Peyer's patch (tissue), 4 donors: ENCODE measurements at regions not wholly inside any gene's neighbourhood (a gene's known extent, or its start where the extent isn't known, plus 50 kb on each side); places are given as distances from the start of the nearest gene placed in this dataset.

ENCODE experiments used
- DNase-seq, 3 donors: peaks; one replicate each; pipeline ENCODE4 v3.0.0-alpha.2; 2017 to 2019
- H3K27ac ChIP-seq, 4 donors: fragments of 200-600 bp; sonication (generic); one replicate each; pipeline ENCODE4 v1.5.1; 2016 to 2019
- H3K27me3 ChIP-seq, 2 donors: fragments of 200-600 bp; sonication (generic); one replicate each; pipeline ENCODE4 v1.5.1; 2019
- H3K36me3 ChIP-seq, 3 donors: fragments of 200-600 bp; sonication (generic); one replicate each; pipeline ENCODE4 v1.5.1; 2016 to 2019
- H3K4me1 ChIP-seq, 4 donors: fragments of 200-600 bp; sonication (generic); one replicate each; pipeline ENCODE4 v1.5.1; 2016 to 2019
- H3K4me3 ChIP-seq, 4 donors: fragments of 200-600 bp; sonication (generic); 1 replicate in 3 of 4; 2 replicates in 1 of 4; pipeline ENCODE4 v1.5.1; 2016 to 2019; ENCODE audit warnings: mild to moderate bottlenecking in 1 of 4
- H3K9me3 ChIP-seq, 4 donors: fragments of 200-600 bp; sonication (generic); one replicate each; pipeline ENCODE4 v1.5.1; 2016 to 2019; ENCODE audit warnings: mild to moderate bottlenecking in 1 of 4
- POLR2A ChIP-seq, 2 donors: fragments of 450-650 bp; IDR thresholded peaks; one replicate each; pipeline ENCODE4 v1.5.1; 2017; ENCODE audit warnings: antibody characterized with exemption in 2 of 2, mild to moderate bottlenecking in 2 of 2, moderate library complexity in 2 of 2
- TF ChIP-seq, protein P1 (sequence below), 6 experiments: fragments of 450-650 bp in 4 of 6; fragments of 200-600 bp in 2 of 6; sonication (generic) in 1 of 6; IDR thresholded peaks; one replicate each; pipeline ENCODE4 v1.5.1; 2017 to 2019; ENCODE audit warnings: antibody characterized with exemption in 6 of 6, mild to moderate bottlenecking in 3 of 6, moderate library complexity in 1 of 6

DNA sequence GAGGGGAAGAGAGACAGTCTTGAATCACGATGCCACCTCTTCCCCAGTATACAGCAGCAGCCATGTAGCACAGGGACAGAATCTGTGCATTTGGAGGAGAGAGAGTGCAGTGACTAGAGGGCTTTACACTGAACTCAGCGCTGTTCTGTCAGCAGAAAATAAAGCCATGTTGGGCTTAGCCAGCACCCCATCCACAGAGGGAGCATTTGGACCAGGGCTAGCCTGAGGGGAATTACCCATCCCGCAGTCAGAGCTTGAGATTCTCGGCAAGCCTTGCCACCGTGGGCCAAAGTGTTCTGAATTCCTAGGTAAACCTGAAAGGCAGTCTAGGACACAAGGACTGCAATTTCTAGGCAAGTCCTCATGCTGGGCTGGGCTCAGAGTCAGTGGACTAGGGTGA is 120.4 kb upstream of the CNOT2 start:
- no peaks in the 10 kb centered on the region for H3K9me3 ChIP-seq
- H3K36me3 ChIP-seq: no peaks in the 10 kb centered on the region
- no peak for DNase-seq
- TF ChIP-seq, protein P1, sequence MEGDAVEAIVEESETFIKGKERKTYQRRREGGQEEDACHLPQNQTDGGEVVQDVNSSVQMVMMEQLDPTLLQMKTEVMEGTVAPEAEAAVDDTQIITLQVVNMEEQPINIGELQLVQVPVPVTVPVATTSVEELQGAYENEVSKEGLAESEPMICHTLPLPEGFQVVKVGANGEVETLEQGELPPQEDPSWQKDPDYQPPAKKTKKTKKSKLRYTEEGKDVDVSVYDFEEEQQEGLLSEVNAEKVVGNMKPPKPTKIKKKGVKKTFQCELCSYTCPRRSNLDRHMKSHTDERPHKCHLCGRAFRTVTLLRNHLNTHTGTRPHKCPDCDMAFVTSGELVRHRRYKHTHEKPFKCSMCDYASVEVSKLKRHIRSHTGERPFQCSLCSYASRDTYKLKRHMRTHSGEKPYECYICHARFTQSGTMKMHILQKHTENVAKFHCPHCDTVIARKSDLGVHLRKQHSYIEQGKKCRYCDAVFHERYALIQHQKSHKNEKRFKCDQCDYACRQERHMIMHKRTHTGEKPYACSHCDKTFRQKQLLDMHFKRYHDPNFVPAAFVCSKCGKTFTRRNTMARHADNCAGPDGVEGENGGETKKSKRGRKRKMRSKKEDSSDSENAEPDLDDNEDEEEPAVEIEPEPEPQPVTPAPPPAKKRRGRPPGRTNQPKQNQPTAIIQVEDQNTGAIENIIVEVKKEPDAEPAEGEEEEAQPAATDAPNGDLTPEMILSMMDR (IDR thresholded peaks at IDR 0.05): no peak
- TF ChIP-seq POLR2A (IDR thresholded peaks at IDR 0.05): no peak
- H3K4me3 ChIP-seq: no peak overlapping the region
- no peaks in the 10 kb centered on the region for H3K4me1 ChIP-seq
- no peak overlapping the region for H3K27ac ChIP-seq
- H3K27me3 ChIP-seq: no peaks in the 10 kb centered on the region

DNA sequence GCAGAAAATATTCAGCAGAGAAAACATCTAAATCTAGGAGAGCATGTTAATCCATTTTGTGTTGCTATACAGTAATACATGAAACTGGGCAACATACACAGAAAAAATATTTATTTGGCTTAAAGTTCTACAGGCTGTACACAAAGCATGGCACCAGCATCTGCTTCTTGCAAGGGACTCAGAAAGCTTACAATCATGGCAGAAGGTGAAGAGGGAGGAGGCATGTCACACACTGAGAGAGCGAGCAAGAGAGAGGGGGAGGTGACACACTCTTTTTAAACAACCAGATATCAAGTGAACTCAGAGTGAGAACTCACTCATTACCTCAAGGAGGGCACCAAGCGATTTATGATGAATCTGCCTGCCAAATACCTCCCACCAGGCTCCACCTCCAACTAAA is 94.2 kb upstream of the CNOT2 start:
- no peaks in the 10 kb centered on the region for H3K4me1 ChIP-seq
- DNase-seq: no peak
- H3K9me3 ChIP-seq: peaks cover 0 to 4% (median 0%) of the 10 kb centered on the region in 4 donors
- H3K4me3 ChIP-seq: no peak overlapping the region
- TF ChIP-seq POLR2A (IDR thresholded peaks at IDR 0.05): no peak
- TF ChIP-seq, protein P1 (IDR thresholded peaks at IDR 0.05): no peak
- H3K27me3 ChIP-seq: no peaks in the 10 kb centered on the region
- H3K27ac ChIP-seq: no peak overlapping the region
- no peaks in the 10 kb centered on the region for H3K36me3 ChIP-seq

GRCh38 chr12:70149665-70150064 is 93.6 kb upstream of the CNOT2 start:
- H3K4me1 ChIP-seq: no peaks in the 10 kb centered on the region

DNA sequence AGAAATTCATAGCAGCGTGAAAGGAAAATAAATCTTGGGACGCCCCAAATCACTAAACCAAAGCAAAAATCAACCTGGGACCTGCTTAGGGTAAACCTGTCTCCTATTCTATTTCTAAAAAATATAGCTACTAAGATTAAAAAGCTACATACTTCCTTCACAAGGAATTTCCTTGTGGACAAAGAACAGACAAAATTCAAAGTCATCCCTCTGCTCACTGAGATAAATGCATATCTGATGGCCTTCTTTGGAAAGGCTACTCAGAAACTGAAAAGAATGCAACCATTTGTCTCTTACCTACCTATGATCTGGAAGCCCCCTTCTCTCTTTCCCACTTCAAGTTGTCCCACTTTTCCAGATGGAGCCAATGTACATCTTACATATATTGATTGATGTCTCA is 93.0 kb upstream of the CNOT2 start:
- no peaks in the 10 kb centered on the region for H3K36me3 ChIP-seq
- TF ChIP-seq, protein P1 (IDR thresholded peaks at IDR 0.05): no peak
- TF ChIP-seq POLR2A (IDR thresholded peaks at IDR 0.05): no peak
- no peak for DNase-seq
- H3K9me3 ChIP-seq: peaks cover 0 to 6% (median 0%) of the 10 kb centered on the region in 4 donors
- H3K4me1 ChIP-seq: no peaks in the 10 kb centered on the region
- no peak overlapping the region for H3K4me3 ChIP-seq
- H3K27ac ChIP-seq: no peak overlapping the region
- no peaks in the 10 kb centered on the region for H3K27me3 ChIP-seq

More at GRCh38 chr12:70149665-70150064, 93.6 kb upstream of the CNOT2 start:
- Histone ChIP-seq H3K9me3 (peaks cover 0 to 6% (median 0%) of the 10 kb centered on the region in 4 donors), H3K27me3 (no peaks in the 10 kb centered on the region), H3K4me3 (no peak overlapping the region), H3K27ac (no peak overlapping the region), H3K36me3 (no peaks in the 10 kb centered on the region)
- TF ChIP-seq, protein P1 (IDR thresholded peaks at IDR 0.05): no peak
- no peak for TF ChIP-seq POLR2A (IDR thresholded peaks at IDR 0.05)
- no peak for DNase-seq

DNA sequence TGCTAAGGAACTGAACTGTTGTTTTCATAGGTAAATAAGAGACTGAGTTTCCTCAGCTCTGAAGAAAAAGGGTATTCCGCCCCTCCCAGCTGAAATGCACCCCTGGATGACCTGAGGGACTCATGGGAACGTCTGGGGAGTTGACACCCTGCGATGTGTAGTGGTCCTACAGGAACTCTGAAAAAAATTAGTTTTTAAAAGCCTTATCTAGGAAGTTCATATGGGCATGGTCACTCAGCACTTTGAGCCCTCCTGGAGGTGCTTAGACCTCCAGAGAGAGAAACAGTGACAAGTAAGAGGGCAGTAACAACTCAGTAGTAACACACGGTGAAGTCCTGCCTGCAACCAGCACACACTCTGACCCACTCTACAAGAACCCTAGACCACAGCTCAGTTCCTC is 91.2 kb upstream of the CNOT2 start:
- TF ChIP-seq, protein P1 (IDR thresholded peaks at IDR 0.05): no peak
- TF ChIP-seq POLR2A (IDR thresholded peaks at IDR 0.05): no peak
- no peak for DNase-seq
- Histone ChIP-seq H3K27me3 (no peaks in the 10 kb centered on the region), H3K4me3 (no peak overlapping the region), H3K36me3 (no peaks in the 10 kb centered on the region), H3K4me1 (no peaks in the 10 kb centered on the region), H3K9me3 (peaks cover 0 to 10% (median 0%) of the 10 kb centered on the region in 4 donors), H3K27ac (no peak overlapping the region)

GRCh38 chr12:70154087-70154638 is 89.1 kb upstream of the CNOT2 start:
- no peak for TF ChIP-seq POLR2A (IDR thresholded peaks at IDR 0.05)
- TF ChIP-seq, protein P1 (IDR thresholded peaks at IDR 0.05): no peak
- H3K9me3 ChIP-seq: peaks cover 0 to 13% (median 0%) of the 10 kb centered on the region in 4 donors
- DNase-seq: no peak
- H3K4me3 ChIP-seq: no peak overlapping the region
- H3K27ac ChIP-seq: no peak overlapping the region
- no peaks in the 10 kb centered on the region for H3K4me1 ChIP-seq
- H3K27me3 ChIP-seq: no peaks in the 10 kb centered on the region
- no peaks in the 10 kb centered on the region for H3K36me3 ChIP-seq
